AG10803 (cell line): ENCODE measurements at regions not wholly inside any gene's neighbourhood (a gene's known extent, or its start where the extent isn't known, plus 50 kb on each side); places are given as distances from the start of the nearest gene placed in this dataset.

Experiments used
- DNase-seq: peaks from one replicate; pipeline ENCODE4 v3.0.0; 2010; ENCODE audit warnings: low read depth
- H3K4me3 ChIP-seq: 2 replicates; pipeline ENCODE4 v1.5.1; 2011; ENCODE audit warnings: mild to moderate bottlenecking, low read length, control low read depth
- CTCF ChIP-seq: conservative IDR thresholded peaks from 2 replicates; pipeline ENCODE4 v1.5.1; 2011; ENCODE audit warnings: mild to moderate bottlenecking, low read length, control low read depth, inconsistent platforms

- DNase-seq: no peak
- no peak overlapping the region for H3K4me3 ChIP-seq
- no peak for TF ChIP-seq CTCF
Measured at GRCh38 chr1:181259026-181259745, 170.7 kb downstream of the IER5 start.

GRCh38 chr1:181260271-181260670, 171.8 kb downstream of the IER5 start:
- TF ChIP-seq CTCF: no peak
- no peak for DNase-seq
- no peak overlapping the region for H3K4me3 ChIP-seq

GRCh38 chr1:181260994-181261393, 172.5 kb downstream of the IER5 start:
- DNase-seq: no peak
- TF ChIP-seq CTCF: no peak

GRCh38 chr1:181262069-181262468, 173.6 kb downstream of the IER5 start:
- no peak for TF ChIP-seq CTCF
- no peak overlapping the region for H3K4me3 ChIP-seq
- no peak for DNase-seq

More at GRCh38 chr1:181260994-181261393, 172.5 kb downstream of the IER5 start:
- H3K4me3 ChIP-seq: no peak overlapping the region

- no peak for TF ChIP-seq CTCF
- no peak for DNase-seq
- H3K4me3 ChIP-seq: no peak overlapping the region
Measured at GRCh38 chr1:181263444-181263843, 174.9 kb downstream of the IER5 start.

- TF ChIP-seq CTCF: no peak
- no peak overlapping the region for H3K4me3 ChIP-seq
- no peak for DNase-seq
Measured at GRCh38 chr1:181264821-181265220, 176.3 kb downstream of the IER5 start.

- no peak overlapping the region for H3K4me3 ChIP-seq
- DNase-seq: no peak
- no peak for TF ChIP-seq CTCF
Measured at GRCh38 chr1:181284978-181285377, 196.5 kb downstream of the IER5 start.
